Activated T-helper 2 cell treated with anti-CD3 and anti-CD28 coated beads, Interferon-gamma antibody, Interleukin-2, Interleukin-4, amounts not matched to agents 10 μg/mL and 5 μg/mL and 100 μg/mL, durations not matched to agents 14 hours and 24 hours and 36 hours (primary cell): ENCODE measurements at regions not wholly inside any gene's neighbourhood (a gene's known extent, or its start where the extent isn't known, plus 50 kb on each side); places are given as distances from the start of the nearest gene placed in this dataset.

Experiments
- DNase-seq: peaks from one replicate; pipeline ENCODE4 v3.0.0; 2021; ENCODE audit warnings: low spot score
- H3K27ac Mint-ChIP-seq: one replicate; pipeline ENCODE4 v1.8.0; 2021; ENCODE audit warnings: mixed read lengths
- H3K27me3 Mint-ChIP-seq: one replicate; pipeline ENCODE4 v1.8.0; 2021; ENCODE audit warnings: low read depth, mixed read lengths
- H3K36me3 Mint-ChIP-seq: one replicate; pipeline ENCODE4 v1.8.0; 2021; ENCODE audit warnings: low read depth, mixed read lengths
- H3K4me1 Mint-ChIP-seq: one replicate; pipeline ENCODE4 v1.8.0; 2021; ENCODE audit warnings: low read depth, mixed read lengths
- H3K4me3 Mint-ChIP-seq: one replicate; pipeline ENCODE4 v1.8.0; 2021; ENCODE audit warnings: low read depth, mild to moderate bottlenecking, moderate library complexity, mixed read lengths
- H3K9me3 Mint-ChIP-seq: one replicate; pipeline ENCODE4 v1.8.0; 2021; ENCODE audit warnings: mixed read lengths
- intact Hi-C: fragments of 100-400 bp; cut with micrococcal nuclease; formaldehyde crosslinking; loops from one replicate; pipeline ENCODE4 v1.15.1; 2023

DNA sequence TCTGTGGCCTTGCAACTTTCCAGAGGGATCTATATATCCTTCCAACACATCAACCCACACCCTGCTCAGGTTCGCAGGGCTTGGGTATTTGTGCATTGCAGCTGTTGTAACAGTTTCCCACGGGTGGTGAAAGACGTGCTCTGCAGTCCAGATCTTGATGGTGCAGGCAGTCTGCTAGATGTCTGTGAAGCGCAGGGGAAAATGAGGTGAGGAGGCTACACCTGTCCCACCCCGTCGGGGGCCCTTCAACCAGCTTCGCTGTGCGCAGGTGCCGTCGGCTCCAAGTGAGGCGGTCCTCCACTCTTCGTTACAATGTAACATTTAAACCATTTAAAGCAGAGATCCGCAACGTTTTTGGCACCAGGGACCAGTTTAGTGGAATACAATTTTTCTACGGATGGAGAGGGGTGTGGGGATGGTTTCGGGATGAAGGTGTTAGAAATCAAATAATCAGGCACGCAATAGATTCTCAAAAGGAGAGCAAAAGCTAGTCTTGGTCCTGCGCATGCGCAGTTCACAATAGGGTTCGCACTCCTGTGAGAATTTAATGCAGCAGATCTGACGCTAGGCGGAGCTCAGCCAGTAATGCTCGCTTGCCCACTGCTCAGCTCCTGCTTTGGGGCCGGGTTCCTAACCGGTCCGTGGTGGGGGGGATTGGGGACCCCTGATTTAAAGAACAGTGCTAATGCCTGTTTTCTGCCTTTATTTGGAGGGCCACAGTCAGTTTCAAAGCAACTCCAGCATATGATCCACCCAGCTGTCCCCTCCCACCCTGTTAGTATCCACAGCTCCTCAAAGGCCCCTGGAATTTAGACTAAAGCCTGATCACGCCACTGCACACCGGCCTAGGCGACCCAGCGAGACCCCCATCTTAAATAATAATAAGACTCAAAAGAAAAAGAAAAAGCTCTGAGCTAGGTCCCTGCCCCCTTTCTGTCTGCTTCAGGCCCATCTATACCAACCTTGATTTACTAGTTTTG is 97.1 kb upstream of the SELENOP start:
- Mint-ChIP-seq H3K4me1 (peaks cover 16% of the 10 kb centered on the region), H3K27me3 (peaks cover 31% of the 10 kb centered on the region), H3K4me3 (peak overlapping the region; percentile 77), H3K36me3 (no peaks in the 10 kb centered on the region), H3K27ac (peak overlapping the region; percentile 14), H3K9me3 (no peaks in the 10 kb centered on the region)
- intact Hi-C loops = loop anchor here (1.0 to 5.0 kb wide), 5 partner anchors 41 to 479 kb away; partner anchors contain the start of gene ANXA2R
- peak; percentile 86 for DNase-seq

DNA sequence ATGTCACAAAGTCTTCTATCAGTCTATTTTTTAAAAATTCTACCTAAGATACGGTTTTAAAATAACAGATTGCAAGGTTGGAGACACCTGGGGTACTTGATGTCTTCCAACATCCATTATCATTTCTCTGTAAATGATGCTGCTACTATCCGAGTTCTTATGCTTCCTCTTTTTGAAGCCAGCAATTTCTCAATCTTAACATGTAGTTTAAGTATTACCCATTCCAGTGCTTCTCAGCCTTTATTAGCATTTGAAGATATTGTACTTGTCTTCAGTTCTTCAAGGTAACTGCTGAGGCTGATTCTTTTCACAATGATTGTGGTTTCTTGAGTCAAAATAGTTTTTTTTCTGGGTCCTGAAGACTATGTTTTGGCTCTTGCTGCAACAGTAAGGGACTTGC is 96.4 kb upstream of the SELENOP start:
- Mint-ChIP-seq H3K4me3 (peak overlapping the region; percentile 77), H3K4me1 (peaks cover 16% of the 10 kb centered on the region), H3K27ac (no peak overlapping the region)

GRCh38 chr5:42905827-42906226 is 94.1 kb upstream of the SELENOP start:
- Mint-ChIP-seq H3K36me3 (no peaks in the 10 kb centered on the region), H3K27me3 (peaks cover 33% of the 10 kb centered on the region), H3K27ac (no peak overlapping the region), H3K4me1 (peaks cover 13% of the 10 kb centered on the region), H3K9me3 (no peaks in the 10 kb centered on the region), H3K4me3 (no peak overlapping the region)
- intact Hi-C loops = loop anchor here (5.0 kb wide), 2 partner anchors 201 to 481 kb away; no protein-coding TSS in a partner anchor
- no peak for DNase-seq

More for the DNA sequence above, 96.4 kb upstream of the SELENOP start:
- peaks cover 31% of the 10 kb centered on the region for H3K27me3 Mint-ChIP-seq
- H3K9me3 Mint-ChIP-seq = no peaks in the 10 kb centered on the region
- intact Hi-C loops = loop anchor here (2.0 to 5.0 kb wide), 3 partner anchors 87 to 479 kb away; no protein-coding TSS in a partner anchor
- H3K36me3 Mint-ChIP-seq = no peaks in the 10 kb centered on the region
- DNase-seq = no peak

- no peak for DNase-seq
- no peak overlapping the region for H3K27ac Mint-ChIP-seq
- no peaks in the 10 kb centered on the region for H3K4me1 Mint-ChIP-seq
- H3K27me3 Mint-ChIP-seq = peaks cover 19% of the 10 kb centered on the region
- H3K4me3 Mint-ChIP-seq = no peak overlapping the region
- no peaks in the 10 kb centered on the region for H3K36me3 Mint-ChIP-seq
- intact Hi-C loops = no loop called here
- H3K9me3 Mint-ChIP-seq = no peaks in the 10 kb centered on the region
Measured at GRCh38 chr5:42900734-42901133, 89.0 kb upstream of the SELENOP start.

DNA sequence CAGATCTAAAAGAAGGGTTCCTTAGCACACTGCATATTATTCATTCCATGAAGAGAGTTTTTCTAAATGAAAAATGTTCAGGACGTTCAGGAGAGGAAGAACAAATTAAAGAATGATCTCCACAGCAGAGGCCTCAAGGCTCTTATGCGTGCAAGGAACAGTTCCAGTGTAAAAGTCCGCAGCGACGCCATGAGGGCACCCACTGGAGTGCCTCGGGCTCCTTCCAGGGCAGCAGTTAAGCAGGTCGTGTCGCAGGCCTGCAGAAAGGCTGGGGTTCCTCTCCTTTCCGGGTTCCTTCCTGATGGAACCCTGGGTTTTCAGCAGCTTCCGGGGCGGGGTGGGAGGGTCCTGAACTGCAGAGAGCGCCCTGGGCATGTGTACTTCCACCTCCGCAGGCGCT is 87.1 kb upstream of the SELENOP start:
- no peaks in the 10 kb centered on the region for H3K36me3 Mint-ChIP-seq
- intact Hi-C loops = no loop called here
- no peak for DNase-seq

GRCh38 chr5:42896523-42896922 is 84.8 kb upstream of the SELENOP start:
- H3K27me3 Mint-ChIP-seq = peaks cover 24% of the 10 kb centered on the region
- no peak overlapping the region for H3K27ac Mint-ChIP-seq
- intact Hi-C loops = no loop called here
- DNase-seq = no peak
- no peak overlapping the region for H3K4me3 Mint-ChIP-seq
- no peaks in the 10 kb centered on the region for H3K9me3 Mint-ChIP-seq
- H3K4me1 Mint-ChIP-seq = no peaks in the 10 kb centered on the region
- H3K36me3 Mint-ChIP-seq = no peaks in the 10 kb centered on the region

More for the DNA sequence above, 87.1 kb upstream of the SELENOP start:
- Mint-ChIP-seq H3K9me3 (no peaks in the 10 kb centered on the region), H3K4me1 (no peaks in the 10 kb centered on the region), H3K27ac (no peak overlapping the region), H3K27me3 (peaks cover 13% of the 10 kb centered on the region), H3K4me3 (no peak overlapping the region)

DNA sequence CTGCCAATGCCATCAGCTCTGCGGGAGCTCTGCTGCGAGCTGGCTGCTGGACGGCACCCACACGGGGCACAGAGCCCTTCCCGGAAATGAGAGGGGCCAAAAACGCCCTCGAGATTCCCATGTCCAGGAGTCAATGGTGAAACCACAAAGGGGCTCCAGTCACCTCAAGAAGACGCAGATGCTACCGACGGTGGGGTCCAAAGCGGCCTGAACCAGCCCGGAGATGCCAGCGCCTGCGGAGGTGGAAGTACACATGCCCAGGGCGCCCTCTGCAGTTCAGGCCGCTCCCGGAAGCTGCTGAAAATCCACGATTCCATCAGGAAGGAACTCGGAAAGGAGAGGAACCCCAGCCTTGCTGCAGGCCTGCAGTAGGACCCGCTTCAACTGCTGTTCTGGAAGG is 82.4 kb upstream of the SELENOP start:
- intact Hi-C loops = no loop called here
- H3K4me3 Mint-ChIP-seq = no peak overlapping the region
- peaks cover 1% of the 10 kb centered on the region for H3K4me1 Mint-ChIP-seq
- H3K27ac Mint-ChIP-seq = no peak overlapping the region
- DNase-seq = no peak
- no peaks in the 10 kb centered on the region for H3K9me3 Mint-ChIP-seq
- peaks cover 32% of the 10 kb centered on the region for H3K27me3 Mint-ChIP-seq
- H3K36me3 Mint-ChIP-seq = no peaks in the 10 kb centered on the region

DNA sequence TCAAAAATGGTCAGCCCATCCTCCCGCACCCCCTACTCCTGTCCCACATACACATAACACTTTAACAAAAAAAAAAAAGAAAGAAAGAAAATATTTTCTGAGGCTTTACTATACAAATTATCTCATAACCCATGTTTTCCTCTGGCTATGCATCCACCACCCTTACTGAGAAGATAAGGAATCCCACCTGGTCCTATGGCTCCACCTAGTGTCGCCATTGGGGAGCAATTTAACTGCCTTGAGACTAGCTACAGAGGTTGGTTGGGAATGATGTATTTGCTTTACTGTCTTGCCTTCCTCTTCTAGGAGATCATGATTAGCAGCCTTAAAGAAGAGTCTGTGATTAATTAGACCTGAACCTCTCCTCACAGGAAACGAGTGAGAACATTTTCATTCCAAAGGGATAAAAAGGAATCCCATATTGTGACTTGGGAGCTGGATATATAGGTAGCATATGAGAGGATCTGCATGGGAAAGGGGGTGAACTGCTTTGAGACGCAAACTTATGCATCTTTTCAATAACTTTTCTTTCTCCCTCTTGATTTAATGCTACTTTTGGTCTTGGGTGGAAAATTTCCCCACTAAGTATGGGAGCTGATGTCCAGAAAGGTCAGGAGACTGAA is 77.7 kb upstream of the SELENOP start:
- DNase-seq = peak; percentile 49
- H3K4me1 Mint-ChIP-seq = peaks cover 1% of the 10 kb centered on the region
- intact Hi-C loops = loop anchor here (5.0 kb wide), 1 partner anchor 132 kb away; the partner anchor contains the start of gene CCDC152

GRCh38 chr5:42888771-42889170 is 77.1 kb upstream of the SELENOP start:
- no peaks in the 10 kb centered on the region for H3K36me3 Mint-ChIP-seq
- H3K27ac Mint-ChIP-seq = no peak overlapping the region
- no peaks in the 10 kb centered on the region for H3K9me3 Mint-ChIP-seq
- intact Hi-C loops = loop anchor here (5.0 kb wide), 1 partner anchor 131 kb away; the partner anchor contains the start of gene CCDC152
- no peak for DNase-seq
- H3K27me3 Mint-ChIP-seq = peaks cover 26% of the 10 kb centered on the region
- peaks cover 1% of the 10 kb centered on the region for H3K4me1 Mint-ChIP-seq
- H3K4me3 Mint-ChIP-seq = no peak overlapping the region

More for the DNA sequence above, 77.7 kb upstream of the SELENOP start:
- peaks cover 26% of the 10 kb centered on the region for H3K27me3 Mint-ChIP-seq
- H3K9me3 Mint-ChIP-seq = no peaks in the 10 kb centered on the region
- H3K36me3 Mint-ChIP-seq = no peaks in the 10 kb centered on the region
- H3K27ac Mint-ChIP-seq = no peak overlapping the region
- H3K4me3 Mint-ChIP-seq = no peak overlapping the region

DNA sequence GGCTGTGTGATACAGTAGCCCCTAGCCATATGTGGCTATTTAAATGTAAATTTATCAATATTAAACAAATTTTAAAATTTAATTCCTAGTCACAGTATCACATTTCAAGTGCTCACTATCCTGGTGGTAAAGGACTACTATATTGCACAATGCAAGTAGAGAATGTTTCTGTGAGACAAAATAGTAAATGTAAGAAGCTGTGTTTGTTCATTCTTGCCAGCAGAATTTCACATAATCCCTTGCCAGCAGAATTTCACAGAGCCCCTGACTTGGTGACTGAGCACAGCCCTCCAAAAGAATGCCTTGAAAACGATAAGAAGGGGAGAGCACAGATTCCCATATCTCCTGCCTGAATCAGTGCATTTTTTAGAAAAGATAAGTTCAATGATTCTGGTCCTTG is 75.9 kb upstream of the SELENOP start:
- Mint-ChIP-seq H3K27ac (no peak overlapping the region), H3K9me3 (no peaks in the 10 kb centered on the region), H3K4me3 (no peak overlapping the region)

DNA sequence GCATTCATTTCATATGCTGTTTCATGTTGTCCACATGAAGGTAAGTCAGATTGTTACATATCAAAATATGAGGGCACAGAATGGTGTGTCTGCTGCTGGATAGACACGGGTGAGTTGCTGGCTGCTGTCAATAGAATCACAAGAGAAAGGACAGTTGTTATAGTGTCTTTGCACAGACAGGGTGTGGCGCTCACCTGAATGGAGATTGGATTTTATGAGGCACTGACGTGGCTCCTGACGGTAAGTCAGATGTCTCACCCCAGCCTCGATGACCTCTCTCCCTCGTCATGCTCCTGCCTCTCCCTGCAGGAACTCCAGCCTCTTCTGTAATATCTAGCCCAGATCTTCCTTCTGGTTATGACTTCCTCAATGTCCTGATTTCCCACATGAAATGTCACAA is 75.4 kb upstream of the SELENOP start:
- Mint-ChIP-seq H3K36me3 (no peaks in the 10 kb centered on the region), H3K9me3 (no peaks in the 10 kb centered on the region), H3K4me1 (peaks cover 1% of the 10 kb centered on the region), H3K27me3 (peaks cover 19% of the 10 kb centered on the region), H3K4me3 (no peak overlapping the region), H3K27ac (no peak overlapping the region)
- DNase-seq = no peak
- intact Hi-C loops = loop anchor here (5.0 kb wide), 1 partner anchor 130 kb away; the partner anchor contains the start of gene CCDC152

More for the DNA sequence above, 75.9 kb upstream of the SELENOP start:
- Mint-ChIP-seq H3K27me3 (peaks cover 21% of the 10 kb centered on the region), H3K36me3 (no peaks in the 10 kb centered on the region), H3K4me1 (peaks cover 1% of the 10 kb centered on the region)
- no peak for DNase-seq
- intact Hi-C loops = loop anchor here (5.0 kb wide), 1 partner anchor 130 kb away; the partner anchor contains the start of gene CCDC152

DNA sequence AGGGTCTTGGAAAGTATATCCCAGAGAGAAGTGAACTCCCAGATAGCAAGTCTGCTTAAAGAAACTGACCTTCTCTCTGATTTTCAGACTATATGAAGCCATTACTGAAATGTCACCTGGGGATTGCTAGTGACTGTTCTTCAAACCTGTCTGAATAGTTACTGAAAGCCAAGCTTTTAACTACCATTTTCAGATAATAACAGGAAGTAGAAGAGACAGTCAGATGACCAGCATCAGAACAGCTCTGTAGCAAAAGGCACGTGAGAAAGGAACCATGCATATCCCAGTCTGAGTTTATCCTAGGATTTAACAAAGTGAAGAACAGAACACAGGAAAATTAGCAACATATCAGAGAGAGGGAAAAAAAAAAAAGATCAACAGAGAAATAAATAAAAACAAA is 74.9 kb upstream of the SELENOP start:
- peaks cover 17% of the 10 kb centered on the region for H3K27me3 Mint-ChIP-seq
- no peaks in the 10 kb centered on the region for H3K36me3 Mint-ChIP-seq
- DNase-seq = no peak
- H3K9me3 Mint-ChIP-seq = no peaks in the 10 kb centered on the region
- no peak overlapping the region for H3K27ac Mint-ChIP-seq
- no peak overlapping the region for H3K4me3 Mint-ChIP-seq
- intact Hi-C loops = loop anchor here (5.0 kb wide), 1 partner anchor 129 kb away; the partner anchor contains the start of gene CCDC152
- peaks cover 1% of the 10 kb centered on the region for H3K4me1 Mint-ChIP-seq
